ENCODE measurements at regions not wholly inside any gene's neighbourhood (a gene's known extent, or its start where the extent isn't known, plus 50 kb on each side); places are given as distances from the start of the nearest gene placed in this dataset.

DNA sequence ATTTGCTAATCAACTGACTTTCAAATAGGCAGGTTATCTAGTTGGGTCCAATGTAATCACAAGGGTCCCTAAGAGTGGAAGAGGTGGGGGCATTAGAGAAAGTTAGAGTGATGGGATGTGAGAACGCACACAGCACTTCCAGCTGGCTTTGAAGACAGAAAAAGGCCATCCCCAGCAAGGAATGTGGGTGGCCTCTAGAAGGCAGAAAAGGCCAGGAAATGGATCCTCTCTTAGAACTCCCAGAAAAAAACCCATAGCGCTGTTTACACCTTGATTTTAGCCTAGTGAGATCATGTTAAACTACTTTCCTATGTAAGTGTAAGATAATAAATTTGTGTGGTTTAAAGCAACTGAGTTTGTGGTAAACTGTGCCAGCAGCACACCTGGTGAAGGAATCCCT is 219.5 kb upstream of the HABP2 start:
- Histone ChIP-seq H3K9me3 (ENCODE audit: low read depth, low read length, poor library complexity, severe bottlenecking) (no peaks in the 10 kb centered on the region), H3K4me1 (ENCODE audit: insufficient read depth, low read length, poor library complexity, severe bottlenecking) (no peaks in the 10 kb centered on the region), H3K27me3 (replicated peaks; ENCODE audit: insufficient read depth, low read depth, low read length, poor library complexity) (no peaks in the 10 kb centered on the region), H3K36me3 (ENCODE audit: insufficient read depth, low read length, poor library complexity, severe bottlenecking) (no peaks in the 10 kb centered on the region), H3K4me3 (ENCODE audit: low read depth, low read length, poor library complexity, severe bottlenecking) (no peak overlapping the region), H3K27ac (ENCODE audit: low read depth, low read length, poor library complexity, severe bottlenecking) (no peak overlapping the region)
- CTCF ChIA-PET, result no interaction called here
- TF ChIP-seq, protein P1, sequence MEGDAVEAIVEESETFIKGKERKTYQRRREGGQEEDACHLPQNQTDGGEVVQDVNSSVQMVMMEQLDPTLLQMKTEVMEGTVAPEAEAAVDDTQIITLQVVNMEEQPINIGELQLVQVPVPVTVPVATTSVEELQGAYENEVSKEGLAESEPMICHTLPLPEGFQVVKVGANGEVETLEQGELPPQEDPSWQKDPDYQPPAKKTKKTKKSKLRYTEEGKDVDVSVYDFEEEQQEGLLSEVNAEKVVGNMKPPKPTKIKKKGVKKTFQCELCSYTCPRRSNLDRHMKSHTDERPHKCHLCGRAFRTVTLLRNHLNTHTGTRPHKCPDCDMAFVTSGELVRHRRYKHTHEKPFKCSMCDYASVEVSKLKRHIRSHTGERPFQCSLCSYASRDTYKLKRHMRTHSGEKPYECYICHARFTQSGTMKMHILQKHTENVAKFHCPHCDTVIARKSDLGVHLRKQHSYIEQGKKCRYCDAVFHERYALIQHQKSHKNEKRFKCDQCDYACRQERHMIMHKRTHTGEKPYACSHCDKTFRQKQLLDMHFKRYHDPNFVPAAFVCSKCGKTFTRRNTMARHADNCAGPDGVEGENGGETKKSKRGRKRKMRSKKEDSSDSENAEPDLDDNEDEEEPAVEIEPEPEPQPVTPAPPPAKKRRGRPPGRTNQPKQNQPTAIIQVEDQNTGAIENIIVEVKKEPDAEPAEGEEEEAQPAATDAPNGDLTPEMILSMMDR (conservative IDR thresholded peaks at IDR 0.05; ENCODE audit: low read depth, low read length), result no peak
- TF ChIP-seq EZH2 (IDR thresholded peaks at IDR 0.05; ENCODE audit: borderline replicate concordance, low read depth, low read length, poor library complexity, severe bottlenecking), result no peak
- no TSS peak for BruUV-seq (replicated peaks)
- intact Hi-C loops (cut with micrococcal nuclease; ENCODE audit: unreplicated experiment), result no loop called here
- DNase-seq (ENCODE audit: low spot score), result no peak
- POLR2A ChIA-PET (ENCODE audit: low non-redundant PET), result no interaction called here

GRCh38 chr10:113335592-113335991 is 217.3 kb upstream of the HABP2 start:
- no peak overlapping the region for H3K27ac ChIP-seq (ENCODE audit: low read depth, low read length, poor library complexity, severe bottlenecking)
- no TSS peak for BruUV-seq (replicated peaks)
- DNase-seq (ENCODE audit: low spot score), result no peak
- no peaks in the 10 kb centered on the region for H3K4me1 ChIP-seq (ENCODE audit: insufficient read depth, low read length, poor library complexity, severe bottlenecking)
- no peak overlapping the region for H3K4me3 ChIP-seq (ENCODE audit: low read depth, low read length, poor library complexity, severe bottlenecking)
- CTCF ChIA-PET, result no interaction called here
- no peaks in the 10 kb centered on the region for H3K9me3 ChIP-seq (ENCODE audit: low read depth, low read length, poor library complexity, severe bottlenecking)
- TF ChIP-seq, protein P1 (conservative IDR thresholded peaks at IDR 0.05; ENCODE audit: low read depth, low read length), result no peak
- TF ChIP-seq EZH2 (IDR thresholded peaks at IDR 0.05; ENCODE audit: borderline replicate concordance, low read depth, low read length, poor library complexity, severe bottlenecking), result no peak
- intact Hi-C loops (cut with micrococcal nuclease; ENCODE audit: unreplicated experiment), result no loop called here
- POLR2A ChIA-PET (ENCODE audit: low non-redundant PET), result no interaction called here
- H3K36me3 ChIP-seq (ENCODE audit: insufficient read depth, low read length, poor library complexity, severe bottlenecking), result no peaks in the 10 kb centered on the region
- no peaks in the 10 kb centered on the region for H3K27me3 ChIP-seq (replicated peaks; ENCODE audit: insufficient read depth, low read depth, low read length, poor library complexity)

GRCh38 chr10:113336549-113337130 is 216.2 kb upstream of the HABP2 start:
- TF ChIP-seq, protein P1 (conservative IDR thresholded peaks at IDR 0.05; ENCODE audit: low read depth, low read length), result no peak
- no peak for TF ChIP-seq EZH2 (IDR thresholded peaks at IDR 0.05; ENCODE audit: borderline replicate concordance, low read depth, low read length, poor library complexity, severe bottlenecking)
- intact Hi-C loops (cut with micrococcal nuclease; ENCODE audit: unreplicated experiment), result no loop called here
- no peaks in the 10 kb centered on the region for H3K27me3 ChIP-seq (replicated peaks; ENCODE audit: insufficient read depth, low read depth, low read length, poor library complexity)
- no peaks in the 10 kb centered on the region for H3K36me3 ChIP-seq (ENCODE audit: insufficient read depth, low read length, poor library complexity, severe bottlenecking)
- H3K27ac ChIP-seq (ENCODE audit: low read depth, low read length, poor library complexity, severe bottlenecking), result no peak overlapping the region
- no peaks in the 10 kb centered on the region for H3K4me1 ChIP-seq (ENCODE audit: insufficient read depth, low read length, poor library complexity, severe bottlenecking)
- ChIA-PET CTCF (no interaction called here), POLR2A (ENCODE audit: low non-redundant PET) (no interaction called here)
- no peak for DNase-seq (ENCODE audit: low spot score)
- no peak overlapping the region for H3K4me3 ChIP-seq (ENCODE audit: low read depth, low read length, poor library complexity, severe bottlenecking)
- H3K9me3 ChIP-seq (ENCODE audit: low read depth, low read length, poor library complexity, severe bottlenecking), result no peaks in the 10 kb centered on the region
- no TSS peak for BruUV-seq (replicated peaks)
